Activated CD8-positive, alpha-beta memory T cell treated with anti-CD3 and anti-CD28 coated beads, Interleukin-2, amount 50 U/mL, for 4 hours (primary cell): ENCODE measurements at regions not wholly inside any gene's neighbourhood (a gene's known extent, or its start where the extent isn't known, plus 50 kb on each side); places are given as distances from the start of the nearest gene placed in this dataset.

Source experiments
- DNase-seq: peaks from one replicate; pipeline ENCODE4 v3.0.0-alpha.2; 2020

DNA sequence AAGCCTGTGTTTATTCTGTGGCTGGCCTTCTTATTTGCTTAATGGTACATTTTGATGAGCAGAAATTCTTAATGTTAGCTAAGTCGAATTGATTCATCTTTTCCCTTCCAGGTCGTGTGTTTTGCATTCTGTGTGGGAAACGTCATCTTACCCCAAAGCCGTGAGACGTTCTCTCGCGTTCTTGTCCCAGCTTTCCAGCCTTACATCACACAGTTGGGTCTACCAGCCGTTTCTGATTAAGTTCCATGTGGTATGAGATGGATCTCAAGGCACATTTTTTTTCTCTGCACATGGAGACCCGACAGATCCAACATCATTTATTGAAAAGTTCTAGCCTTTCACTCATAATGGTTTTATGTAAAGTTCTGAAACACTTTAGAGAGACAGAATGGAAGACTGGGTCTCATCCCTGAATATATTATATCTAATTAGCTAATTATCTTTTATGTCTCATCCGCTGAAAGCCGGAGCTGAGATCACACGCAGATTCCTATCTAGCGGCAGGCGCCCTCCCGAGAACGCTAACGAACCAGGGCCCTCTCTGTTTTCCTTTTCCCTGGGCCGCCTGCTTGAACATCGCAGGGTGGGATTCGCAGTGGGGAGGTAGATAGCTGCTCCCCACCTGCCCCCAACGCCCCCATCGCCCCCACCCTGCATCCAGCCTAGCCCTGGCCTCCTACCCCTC, 1162.2 kb downstream of the BRD1 start:
- DNase-seq: no peak

DNA sequence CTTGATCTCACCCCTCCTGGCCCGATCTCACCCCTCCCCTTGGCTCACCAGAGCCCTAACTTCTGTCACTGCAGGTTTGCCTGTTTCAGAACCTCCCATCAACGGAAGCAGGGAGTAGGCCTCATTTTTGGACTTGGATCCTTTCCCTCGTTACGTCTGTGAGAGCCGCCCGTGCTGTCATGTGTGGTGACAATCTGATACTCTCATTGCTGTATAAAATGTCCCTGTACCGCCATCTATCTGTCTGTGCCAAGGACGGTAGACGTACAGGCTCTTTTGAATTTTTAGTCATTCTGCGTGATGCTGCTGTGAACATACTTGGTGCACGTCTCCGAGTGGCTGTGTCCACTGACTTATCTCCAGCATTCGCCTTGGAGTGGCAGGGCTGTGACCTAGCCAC, 1163.1 kb downstream of the BRD1 start:
- DNase-seq: no peak

DNA sequence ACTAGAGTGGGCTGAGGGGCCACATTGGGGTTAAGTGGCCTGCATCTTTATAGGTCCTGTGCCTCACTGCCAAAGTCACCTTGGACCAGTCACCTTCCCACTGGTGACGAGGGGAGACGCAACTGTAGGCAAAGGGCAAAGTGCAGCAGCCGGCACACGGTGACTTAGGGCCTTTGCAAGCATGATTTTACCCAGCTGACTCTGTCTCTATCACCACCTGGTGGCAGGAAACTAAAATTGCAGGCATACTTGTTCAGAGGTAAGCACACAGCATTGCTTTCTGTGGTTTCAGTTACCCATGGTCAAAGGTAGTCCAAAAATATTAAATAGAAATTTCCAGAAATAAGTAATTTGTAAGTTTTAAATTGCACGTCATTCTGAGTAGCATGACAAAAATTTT, 1164.4 kb downstream of the BRD1 start:
- DNase-seq: no peak

DNA sequence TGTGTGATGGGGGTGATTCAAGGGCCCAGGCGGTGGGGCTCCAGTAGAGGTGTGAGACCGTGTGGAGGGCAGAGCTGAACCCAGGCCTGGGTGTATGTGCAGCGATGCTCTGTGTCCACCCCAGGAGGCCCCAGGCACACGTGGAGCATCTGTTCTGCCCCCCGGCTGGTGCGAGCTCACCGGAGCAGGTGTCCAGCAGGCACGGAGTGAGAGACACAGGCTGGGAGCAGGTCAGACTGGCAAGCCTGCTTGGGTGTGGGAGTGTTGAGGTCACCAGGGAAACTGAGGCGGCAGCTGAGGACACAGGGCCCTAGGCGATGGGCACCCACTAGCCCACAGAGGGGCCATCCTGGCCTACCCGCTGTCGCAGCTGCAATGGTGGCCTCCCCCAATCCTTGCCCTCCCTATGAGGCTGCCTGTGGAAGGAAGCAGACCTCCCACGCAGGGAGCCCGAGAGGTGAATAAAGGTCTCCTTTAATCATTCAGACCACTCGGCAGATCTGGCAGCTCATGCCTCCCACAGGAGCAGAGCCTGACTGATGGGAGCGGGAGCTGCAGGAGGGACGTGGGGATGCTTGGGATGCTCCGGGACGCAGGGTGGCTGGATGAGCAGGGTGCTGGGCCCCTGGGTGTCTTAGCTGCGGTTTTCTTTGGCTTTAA, 1165.1 kb downstream of the BRD1 start:
- no peak for DNase-seq

DNA sequence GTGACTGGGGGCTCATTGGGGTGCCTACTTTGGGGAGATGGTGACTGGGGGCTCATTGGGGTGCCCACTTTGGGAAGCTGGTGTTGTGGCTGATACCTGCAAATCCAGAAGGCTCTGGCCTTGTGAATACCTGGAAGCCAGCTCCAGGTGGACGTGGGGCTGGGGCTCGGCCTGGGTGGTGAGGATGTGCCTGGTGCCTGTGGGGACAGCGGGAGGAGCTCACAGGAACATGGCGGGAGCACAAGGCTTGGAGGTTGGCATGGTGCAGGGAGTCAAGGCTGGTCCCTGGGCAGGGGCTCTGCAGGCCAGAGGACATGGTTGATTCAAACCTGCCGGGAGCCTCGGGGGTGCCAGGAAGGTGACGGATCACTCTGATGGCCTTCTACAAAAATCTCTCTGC, 1165.7 kb downstream of the BRD1 start:
- DNase-seq: no peak

DNA sequence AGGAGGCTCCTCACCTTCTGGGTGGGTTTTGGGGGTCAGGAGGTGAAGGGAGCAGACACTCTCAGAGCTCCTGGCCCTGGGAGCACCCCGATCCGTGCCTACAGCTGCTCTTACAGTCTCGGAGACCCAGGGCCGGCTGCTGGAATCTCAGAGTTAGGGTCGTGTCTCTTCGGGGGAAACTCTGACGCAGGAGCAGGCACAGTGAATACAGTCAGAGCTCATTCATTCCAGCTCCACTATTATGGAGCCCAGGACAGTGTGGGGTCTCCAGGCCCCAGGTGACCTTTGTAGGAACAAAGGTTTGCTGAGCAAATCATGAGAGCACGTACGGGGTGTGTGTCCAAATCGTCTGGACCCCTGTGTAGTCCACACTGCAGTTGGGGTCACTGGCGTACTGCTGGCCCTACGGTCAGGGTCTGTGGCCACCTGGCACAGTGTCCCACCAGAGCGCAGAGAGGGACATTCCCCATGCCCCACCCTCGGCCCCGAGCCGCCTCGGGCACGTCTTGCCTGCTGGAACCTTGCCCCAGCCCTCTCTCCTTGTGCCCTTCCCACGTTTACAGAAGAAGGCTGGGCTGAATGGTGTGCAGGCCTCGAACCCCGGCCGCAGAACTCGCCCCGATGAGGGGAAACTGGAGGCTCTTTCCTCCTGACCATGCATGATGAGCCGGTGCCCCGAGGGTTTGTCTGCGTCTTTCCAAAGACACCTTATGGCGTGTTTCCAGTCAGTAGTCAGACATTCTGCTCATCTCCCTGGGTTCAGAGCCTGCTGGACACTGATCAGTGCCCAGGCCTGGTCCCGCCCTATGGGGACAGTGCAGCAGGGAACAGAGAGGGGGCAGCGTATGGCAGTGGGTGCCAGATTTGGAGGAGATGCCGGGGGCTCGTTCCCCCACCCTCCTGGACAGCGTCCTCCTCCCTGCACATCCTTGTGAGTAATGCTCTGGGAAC, 1166.6 kb downstream of the BRD1 start:
- no peak for DNase-seq

DNA sequence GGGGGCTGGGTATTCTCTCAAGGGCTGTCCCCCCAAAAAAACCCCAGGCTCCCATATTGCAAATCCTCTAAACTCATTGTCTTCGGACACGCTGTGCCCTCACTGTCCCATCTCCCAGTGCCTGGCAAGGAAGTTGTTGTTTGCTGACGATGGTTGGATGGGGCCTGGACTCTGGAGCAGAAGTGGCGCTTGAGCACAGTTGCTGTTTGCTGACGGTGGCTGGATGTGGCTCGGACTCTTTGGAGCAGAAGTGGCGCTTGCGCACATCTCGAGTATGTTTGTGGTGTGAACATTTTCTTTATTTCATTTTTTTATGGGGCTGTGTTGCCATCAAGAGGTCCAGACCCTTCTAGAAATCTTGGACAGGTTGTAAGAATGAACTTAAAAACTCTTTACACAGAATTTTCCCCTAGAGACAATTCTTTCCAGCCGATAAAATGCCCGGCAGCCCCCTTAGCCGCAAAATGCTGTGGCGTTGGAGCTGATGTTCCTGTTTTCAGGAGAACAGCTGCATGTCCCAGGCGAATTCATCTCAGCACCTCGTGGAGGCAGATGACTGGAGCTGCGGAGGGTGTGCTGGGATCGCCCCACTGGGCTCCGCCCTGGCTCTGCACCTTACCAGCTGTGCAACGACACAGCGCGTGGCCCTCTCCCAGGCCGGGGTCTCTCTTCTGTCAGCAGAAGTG, 1167.4 kb downstream of the BRD1 start:
- no peak for DNase-seq

DNA sequence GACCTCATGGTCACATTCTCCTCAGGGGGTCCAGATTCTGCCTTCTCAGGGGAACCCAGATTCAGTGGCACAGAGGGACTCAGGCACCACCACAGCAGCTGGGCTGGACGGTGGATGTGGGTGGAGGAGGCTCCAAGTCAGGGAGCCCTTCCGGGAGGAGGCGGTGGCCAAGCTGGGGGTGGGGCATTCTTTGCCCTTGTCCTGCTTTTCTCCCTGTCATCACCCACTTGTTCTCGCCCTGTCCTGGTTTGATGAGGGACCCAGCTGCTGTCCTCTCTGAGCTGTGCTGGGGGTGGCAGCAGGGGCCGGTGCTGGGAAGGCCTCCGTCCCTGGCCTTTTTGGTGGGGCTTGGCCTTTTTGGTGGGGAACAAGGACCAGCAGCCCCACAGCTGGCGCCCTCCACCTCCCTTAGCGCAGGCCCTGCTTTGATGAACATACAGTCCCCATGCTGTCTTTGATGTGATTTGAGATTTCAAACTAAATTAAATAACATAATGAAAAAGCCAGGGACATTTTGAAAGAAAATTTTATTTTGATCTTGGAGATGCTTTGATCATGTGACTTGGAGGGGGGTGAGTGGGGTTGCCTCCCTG, 1168.2 kb downstream of the BRD1 start:
- DNase-seq: no peak

DNA sequence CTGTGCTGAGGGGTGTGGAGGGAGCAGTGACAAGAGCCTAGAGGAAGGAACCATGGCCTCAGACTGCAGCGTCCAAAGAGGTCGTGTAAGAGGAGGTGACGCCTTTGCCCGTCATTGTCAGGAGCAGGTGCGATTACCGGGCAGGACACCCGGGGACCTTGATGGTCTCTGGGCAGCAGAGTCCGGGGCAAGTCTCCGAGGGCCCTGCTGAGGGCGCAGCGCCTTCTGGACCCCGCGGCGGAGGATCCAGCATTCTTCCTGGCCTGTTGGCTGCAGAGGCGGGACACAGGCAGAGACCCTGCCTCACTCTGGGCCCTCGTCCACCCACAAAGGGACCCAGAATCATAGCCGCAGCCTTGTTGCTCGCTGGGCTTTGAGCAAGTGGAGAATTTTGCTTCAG, 1168.8 kb downstream of the BRD1 start:
- no peak for DNase-seq

DNA sequence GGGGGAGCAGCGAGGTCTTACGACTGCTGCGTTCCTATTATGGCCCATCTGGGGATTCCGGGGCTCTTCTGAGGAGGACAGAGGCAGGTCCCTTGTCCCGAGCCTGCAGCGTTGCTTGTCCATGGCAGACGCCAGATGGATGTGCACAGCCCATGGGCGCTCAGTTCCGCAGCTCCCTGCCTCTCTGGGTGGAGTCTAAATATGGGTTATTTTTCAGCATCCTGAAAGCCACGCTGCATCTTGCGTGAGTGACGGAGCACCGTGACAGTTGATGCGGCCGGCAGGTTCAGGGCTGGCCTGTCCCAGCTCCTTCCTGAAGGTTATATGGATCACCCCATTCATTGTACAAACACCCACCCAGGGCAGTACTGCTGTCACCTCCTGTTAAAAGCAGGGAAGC, 1169.4 kb downstream of the BRD1 start:
- no peak for DNase-seq

DNA sequence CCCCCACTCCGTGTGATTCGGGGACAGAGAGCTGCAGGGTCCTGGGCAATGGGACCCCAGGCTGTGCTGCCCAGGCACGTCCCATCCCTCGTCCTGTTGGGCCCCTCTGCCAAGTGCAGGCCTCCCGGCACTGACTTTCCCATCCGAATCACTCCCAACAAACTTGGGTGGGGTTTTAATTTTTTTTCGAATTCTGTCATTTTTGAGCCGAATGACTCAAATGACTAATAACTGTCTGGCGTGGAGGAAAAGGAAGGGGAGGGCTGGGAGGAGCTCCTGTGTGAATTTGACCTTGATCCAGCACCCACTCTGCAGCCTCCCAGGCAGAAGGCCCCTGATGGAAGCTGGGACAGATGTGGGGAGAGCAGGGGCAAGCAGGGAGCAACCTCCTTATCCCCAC, 1173.2 kb downstream of the BRD1 start:
- DNase-seq: no peak

DNA sequence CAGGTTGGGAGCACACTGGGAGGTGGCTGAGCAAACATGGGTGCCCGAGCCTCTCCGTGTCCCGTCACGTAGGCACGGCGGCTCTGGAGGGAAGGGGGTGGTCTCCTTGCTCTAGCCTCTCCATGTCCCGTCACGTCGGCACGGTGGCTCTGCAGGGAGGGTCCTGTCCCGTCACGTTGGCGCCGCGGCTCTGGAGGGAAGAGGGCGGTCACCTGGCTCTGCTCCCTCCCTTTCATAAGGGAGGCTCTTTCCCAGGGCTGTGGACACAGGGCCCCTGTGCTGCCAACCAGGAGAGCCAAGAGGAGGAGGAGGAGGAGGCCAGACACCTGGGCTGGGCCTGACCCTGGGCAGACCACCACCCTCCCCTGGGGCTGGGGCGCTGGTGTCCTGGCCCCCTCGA, 1173.7 kb downstream of the BRD1 start:
- DNase-seq: no peak

DNA sequence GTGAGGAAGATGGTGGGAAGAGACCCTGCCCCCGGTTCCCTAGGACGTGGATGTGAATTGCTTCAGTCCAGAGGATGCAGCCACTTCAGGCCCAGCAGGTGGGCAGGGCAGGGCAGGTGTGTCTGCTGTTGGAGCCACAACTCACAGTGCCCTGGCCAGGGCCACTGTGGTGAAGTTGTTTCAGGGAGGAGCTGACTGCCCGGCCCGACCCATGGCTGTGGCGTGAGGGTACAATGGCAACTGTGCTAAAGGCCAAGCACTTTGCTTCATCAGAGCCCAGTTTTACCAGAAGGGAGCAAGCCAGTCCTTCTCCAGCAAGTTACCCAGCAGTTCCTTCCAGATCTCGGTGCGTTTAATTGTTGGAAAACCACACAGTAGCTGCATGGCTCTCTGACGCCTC, 1174.4 kb downstream of the BRD1 start:
- DNase-seq: no peak

DNA sequence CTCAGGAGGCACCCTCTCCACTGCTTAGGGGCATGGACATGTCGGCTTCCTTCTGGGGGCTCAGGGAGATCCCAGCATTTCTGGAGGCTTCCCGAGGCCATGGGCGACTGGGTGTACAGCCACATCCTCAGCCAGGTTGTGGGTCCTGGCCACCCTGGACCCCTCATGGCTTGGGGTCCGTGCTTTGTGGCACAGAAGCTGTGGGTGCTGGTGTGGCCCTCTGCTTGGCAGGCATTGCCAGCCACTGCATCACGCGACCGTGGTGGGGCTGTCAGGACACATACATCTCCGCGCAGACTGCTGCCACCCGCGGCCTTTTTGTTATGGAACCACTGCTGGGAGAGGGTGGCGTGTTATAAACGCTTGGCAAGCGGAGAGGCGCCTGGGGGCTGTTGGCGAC, 1174.9 kb downstream of the BRD1 start:
- no peak for DNase-seq

DNA sequence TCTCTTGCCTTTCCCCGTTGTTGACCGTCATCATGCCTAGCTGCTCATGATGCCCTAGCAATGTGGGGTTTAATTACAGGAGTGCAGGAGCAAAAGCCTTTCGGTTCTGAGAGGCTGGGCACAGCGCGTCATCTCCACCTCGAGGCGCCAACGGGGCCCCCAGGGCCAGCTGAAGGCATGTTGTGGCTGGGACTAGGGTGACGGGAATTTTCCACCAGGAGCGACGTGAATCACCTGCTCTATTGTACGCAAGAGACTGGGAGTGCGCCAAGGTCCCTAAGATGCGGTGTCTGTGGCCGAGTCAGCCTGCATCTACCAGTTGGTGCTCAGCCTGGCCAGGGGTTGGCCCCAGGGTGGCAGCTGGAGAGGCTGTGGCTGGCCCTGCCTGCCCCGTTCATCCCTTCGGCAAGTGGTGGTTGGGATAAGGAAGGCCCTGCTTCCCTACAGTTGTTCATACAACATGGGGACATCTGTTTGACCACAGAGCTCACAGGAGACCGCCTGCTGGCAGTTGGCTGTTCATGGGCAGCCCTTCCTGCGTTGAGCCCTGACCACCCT, 1175.6 kb downstream of the BRD1 start:
- DNase-seq: no peak

DNA sequence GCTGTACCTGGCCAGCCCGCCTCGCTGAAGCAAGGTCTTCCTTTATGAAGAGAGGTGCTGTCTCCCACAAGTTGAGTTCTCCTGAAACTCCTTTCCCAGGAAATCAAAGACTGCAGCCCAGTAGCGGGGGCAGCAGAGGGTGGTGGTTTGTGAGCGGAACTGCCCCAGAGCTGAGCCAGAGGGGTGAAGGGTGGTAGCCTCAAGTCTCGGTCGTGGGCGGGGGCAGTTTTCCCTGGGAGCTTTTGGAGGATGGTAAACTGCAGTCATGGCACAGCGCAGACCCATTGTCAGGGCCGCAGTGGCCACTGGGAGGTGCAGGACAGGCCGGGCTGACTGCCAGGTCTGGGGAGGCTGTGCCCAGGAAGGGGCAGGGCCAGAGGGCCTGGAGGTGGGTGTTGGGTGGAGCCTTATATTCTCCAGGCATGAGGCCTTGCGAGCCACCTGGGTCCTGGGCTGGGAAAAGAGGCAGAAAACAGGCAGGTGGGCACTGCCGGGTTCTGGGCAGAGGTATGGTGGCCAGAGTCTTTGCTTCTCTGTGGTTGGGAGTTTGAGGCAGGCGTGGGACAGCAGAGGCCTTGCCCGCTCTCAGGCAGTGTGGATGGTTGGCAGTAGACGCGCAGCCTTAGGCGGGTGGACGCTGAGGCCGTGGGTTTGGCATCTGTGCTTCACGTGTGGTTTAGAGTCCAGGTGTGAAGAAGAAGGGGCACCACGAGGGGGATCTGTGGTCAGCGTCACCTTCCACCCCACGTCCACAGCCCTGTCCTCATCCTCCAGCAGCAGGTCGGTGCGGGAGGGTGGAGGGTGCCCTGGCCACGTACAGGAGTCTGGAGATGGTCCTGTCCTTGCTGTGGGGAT, 1176.4 kb downstream of the BRD1 start:
- DNase-seq: no peak

DNA sequence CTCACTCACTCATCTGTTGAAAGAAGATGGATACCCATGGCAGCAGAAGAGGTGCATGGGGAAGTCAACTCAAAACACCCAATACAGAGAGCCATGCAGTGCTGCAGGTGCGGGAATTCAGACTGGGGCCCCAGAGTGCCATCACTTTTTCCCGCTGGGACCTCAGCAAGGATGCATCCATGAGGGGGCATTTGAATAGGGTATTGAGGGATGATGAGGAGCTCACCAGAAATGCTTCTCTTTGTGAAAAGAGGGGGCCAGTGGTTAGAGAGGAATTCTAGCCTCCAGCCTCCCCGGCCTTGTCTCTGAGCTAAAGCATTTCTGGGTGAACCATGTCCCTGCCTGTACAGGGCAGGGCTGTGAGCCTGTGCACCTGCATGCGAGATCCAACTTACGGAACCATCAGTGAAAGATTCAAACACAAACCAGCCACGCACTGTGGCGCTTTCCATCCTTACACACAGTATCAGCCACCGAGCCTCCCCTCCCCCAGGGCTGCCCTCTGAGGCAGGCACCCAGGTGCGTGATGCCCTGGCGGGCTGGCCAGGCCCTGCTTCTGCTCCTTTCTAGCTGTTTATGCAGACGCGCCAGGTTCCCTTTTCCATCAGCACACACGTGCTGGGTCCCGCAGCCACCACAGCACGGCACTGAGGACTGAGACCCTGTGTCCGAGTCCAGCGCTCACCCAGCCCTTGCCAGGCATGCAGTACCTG, 1177.2 kb downstream of the BRD1 start:
- no peak for DNase-seq

DNA sequence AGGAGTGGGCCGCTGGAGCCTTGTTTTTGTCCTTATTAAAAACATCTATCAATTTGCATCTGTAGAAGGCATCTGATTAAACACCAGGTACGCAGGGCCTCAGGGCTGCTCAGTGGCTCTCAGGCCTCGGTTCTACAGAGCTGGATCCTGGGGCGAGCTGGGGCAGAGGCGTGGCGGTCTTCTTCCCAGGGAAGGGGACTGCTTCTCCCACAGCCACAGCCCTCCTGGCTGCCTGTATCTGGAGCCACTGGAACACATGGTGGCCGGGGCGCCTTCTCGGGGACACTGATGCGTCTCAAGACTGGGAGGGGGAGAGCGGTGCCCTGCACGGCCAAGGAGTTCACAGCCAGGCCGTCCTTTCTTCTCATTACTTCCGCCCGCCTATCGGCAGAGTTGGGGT, 1178.2 kb downstream of the BRD1 start:
- DNase-seq: no peak

DNA sequence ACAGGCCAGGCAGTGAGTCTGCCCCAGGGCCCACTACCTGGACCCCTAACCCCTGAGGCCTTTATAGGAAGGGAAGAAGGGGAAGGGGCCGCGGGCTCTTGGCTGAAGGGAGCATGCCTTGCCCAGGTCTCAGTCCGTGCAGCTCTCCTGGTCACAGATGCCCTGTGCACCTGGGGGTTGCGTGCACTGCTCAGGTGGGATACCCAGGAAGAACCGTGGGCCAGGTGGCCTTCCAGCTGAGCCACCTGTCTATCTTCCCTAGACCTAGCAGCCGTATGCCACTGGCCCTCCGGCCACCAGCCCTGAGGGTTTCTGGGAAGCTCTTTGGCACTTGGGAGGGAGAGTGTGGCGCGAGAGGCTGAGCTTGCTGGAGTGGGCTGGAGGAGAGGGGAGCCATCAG, 1178.6 kb downstream of the BRD1 start:
- no peak for DNase-seq

DNA sequence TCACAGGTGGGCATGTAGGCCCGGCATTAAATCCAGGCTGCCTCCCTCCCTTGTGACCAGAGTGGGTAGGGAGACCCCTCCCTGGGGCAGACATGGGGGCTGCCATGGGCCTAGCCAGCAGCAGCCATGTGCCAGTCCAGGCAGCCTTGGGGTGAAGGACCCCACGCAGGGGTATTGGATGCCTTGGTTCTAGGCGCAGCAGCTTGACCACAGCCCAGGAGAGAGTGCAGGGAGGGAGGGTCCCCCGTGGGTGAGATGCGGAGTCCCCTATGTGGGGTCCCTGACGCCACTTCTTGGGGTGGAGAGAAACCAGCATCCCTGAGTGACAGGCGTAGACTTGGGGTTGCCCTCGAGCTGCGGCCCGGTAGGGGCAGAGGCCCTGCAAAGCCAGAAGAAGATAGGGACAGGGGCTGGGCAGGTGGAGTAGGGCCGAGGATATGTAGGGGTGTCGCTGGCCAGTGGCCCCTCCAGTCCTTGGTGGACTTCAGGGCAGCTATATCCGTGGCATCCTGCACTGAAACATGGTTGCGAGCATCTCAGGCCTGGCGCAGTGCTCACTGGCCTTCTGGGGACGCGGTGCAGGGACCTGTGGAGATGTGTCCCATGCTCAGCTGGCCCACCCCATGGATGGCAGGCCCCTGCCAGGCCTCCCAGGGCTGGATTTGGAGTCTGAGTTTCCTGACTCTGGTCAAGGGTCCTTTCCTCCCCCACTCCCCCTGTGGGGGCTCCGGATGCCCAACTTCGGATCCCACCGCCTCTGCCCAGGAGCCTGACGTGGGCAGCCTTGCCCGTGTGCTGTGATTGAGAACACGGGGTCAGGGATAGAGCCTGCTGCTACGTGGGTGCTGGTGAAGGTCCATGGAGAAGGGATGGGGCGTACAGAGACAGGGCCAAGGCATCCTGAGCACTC, 1179.8 kb downstream of the BRD1 start:
- no peak for DNase-seq
